ENCODE measurements at regions not wholly inside any gene's neighbourhood (a gene's known extent, or its start where the extent isn't known, plus 50 kb on each side); places are given as distances from the start of the nearest gene placed in this dataset.
A peak's percentile ranks its signal among the peaks of the same experiment; 100 is the strongest.

GRCh38 chr1:244974106-244974505, 109.8 kb upstream of the HNRNPU start:
- Histone ChIP-seq H3K4me3 (ENCODE audit: low read length) (no peak overlapping the region), H3K36me3 (ENCODE audit: insufficient read depth, low read length) (no peaks in the 10 kb centered on the region), H3K27ac (ENCODE audit: low read depth in 1 of 2, low read length in 2 of 2) (no peak overlapping the region), H3K27me3 (ENCODE audit: control insufficient read depth in 1 of 2, insufficient read depth in 2 of 2, low read length in 2 of 2) (no peaks in the 10 kb centered on the region), H3K9me3 (ENCODE audit: control insufficient read depth in 1 of 2, insufficient read depth in 1 of 2, low read length in 2 of 2) (no peaks in the 10 kb centered on the region), H3K4me1 (ENCODE audit: insufficient read depth, low read length) (peaks cover 6% of the 10 kb centered on the region)
- H3K4me1 Mint-ChIP-seq (ENCODE audit: low read depth): peaks cover 17% of the 10 kb centered on the region
- H3K4me3 Mint-ChIP-seq: peak overlapping the region; percentile 25
- H3K27me3 Mint-ChIP-seq: no peaks in the 10 kb centered on the region
- no peak for DNase-seq
- POLR2A ChIA-PET: interaction anchor here (7.6 to 8.5 kb wide), 2 partner anchors 113 to 138 kb away, joined by 274 to 354 read pairs; partner anchors contain the start of genes COX20 and HNRNPU
- TF ChIP-seq CTCF (IDR thresholded peaks at IDR 0.05): no peak
- H3K9me3 Mint-ChIP-seq: no peaks in the 10 kb centered on the region
- ATAC-seq (ENCODE audit: poor library complexity): no peak
- intact Hi-C loops (cut with DNase I, micrococcal nuclease): loop anchor here (5.0 to 10.0 kb wide), 4 partner anchors 68 to 679 kb away; partner anchors contain the start of genes ADSS2 (in 1 of the 2) and DESI2 (in 1 of the 2)
- H3K27ac Mint-ChIP-seq: no peak overlapping the region
- CTCF ChIA-PET: interaction anchor here (1.7 kb wide), 1 partner anchor 173 kb away, joined by 4 read pairs; no protein-coding TSS in a partner anchor
- peaks cover 18% of the 10 kb centered on the region for H3K36me3 Mint-ChIP-seq (ENCODE audit: low read depth)

GRCh38 chr1:244971552-244972216, 107.3 kb upstream of the HNRNPU start:
- H3K9me3 ChIP-seq (ENCODE audit: control insufficient read depth in 1 of 2, insufficient read depth in 1 of 2, low read length in 2 of 2): no peaks in the 10 kb centered on the region
- peaks cover 18% of the 10 kb centered on the region for H3K36me3 Mint-ChIP-seq (ENCODE audit: low read depth)
- no peaks in the 10 kb centered on the region for H3K27me3 ChIP-seq (ENCODE audit: control insufficient read depth in 1 of 2, insufficient read depth in 2 of 2, low read length in 2 of 2)
- CTCF ChIA-PET: interaction anchor here (1.0 to 1.9 kb wide), 5 partner anchors 71 to 170 kb away, joined by 5 to 13 read pairs (median 8); partner anchors contain the start of gene COX20
- H3K4me3 ChIP-seq (ENCODE audit: low read length): peak overlapping the region; percentile 86
- no peaks in the 10 kb centered on the region for H3K27me3 Mint-ChIP-seq
- H3K4me1 Mint-ChIP-seq (ENCODE audit: low read depth): peaks cover 30% of the 10 kb centered on the region
- no peak for TF ChIP-seq CTCF (IDR thresholded peaks at IDR 0.05)
- H3K9me3 Mint-ChIP-seq: no peaks in the 10 kb centered on the region
- peak in 1 of 14 experiments; percentile 22 for DNase-seq
- H3K4me1 ChIP-seq (ENCODE audit: insufficient read depth, low read length): peaks cover 6% of the 10 kb centered on the region
- H3K27ac ChIP-seq (ENCODE audit: low read depth in 1 of 2, low read length in 2 of 2): peak overlapping the region; percentile 99 to 100
- no peaks in the 10 kb centered on the region for H3K36me3 ChIP-seq (ENCODE audit: insufficient read depth, low read length)
- H3K27ac Mint-ChIP-seq: peak overlapping the region; percentile 100
- POLR2A ChIA-PET: interaction anchor here (0.6 to 8.5 kb wide), 17 partner anchors 12 to 1717 kb away, joined by 3 to 354 read pairs (median 4); partner anchors contain the start of genes ADSS2, CATSPERE, CEP170 and COX20
- intact Hi-C loops (cut with DNase I, micrococcal nuclease): loop anchor here (1.0 to 10.0 kb wide), 7 partner anchors 71 to 677 kb away; partner anchors contain the start of genes DESI2 (in 2 of the 2) and ADSS2 (in 1 of the 2)
- peak overlapping the region; percentile 91 for H3K4me3 Mint-ChIP-seq
- no peak for ATAC-seq (ENCODE audit: poor library complexity)

GRCh38 chr1:244970744-244971551, 106.6 kb upstream of the HNRNPU start:
- Histone ChIP-seq H3K9me3 (ENCODE audit: control insufficient read depth in 1 of 2, insufficient read depth in 1 of 2, low read length in 2 of 2) (no peaks in the 10 kb centered on the region), H3K4me3 (ENCODE audit: low read length) (peak overlapping the region; percentile 86), H3K4me1 (ENCODE audit: insufficient read depth, low read length) (peaks cover 6% of the 10 kb centered on the region), H3K36me3 (ENCODE audit: insufficient read depth, low read length) (no peaks in the 10 kb centered on the region), H3K27ac (ENCODE audit: low read depth in 1 of 2, low read length in 2 of 2) (peak overlapping the region; percentile 99 to 100), H3K27me3 (ENCODE audit: control insufficient read depth in 1 of 2, insufficient read depth in 2 of 2, low read length in 2 of 2) (no peaks in the 10 kb centered on the region)
- peaks cover 18% of the 10 kb centered on the region for H3K36me3 Mint-ChIP-seq (ENCODE audit: low read depth)
- no peaks in the 10 kb centered on the region for H3K27me3 Mint-ChIP-seq
- intact Hi-C loops (cut with DNase I, micrococcal nuclease): loop anchor here (1.0 to 10.0 kb wide), 9 partner anchors 71 to 676 kb away; partner anchors contain the start of genes DESI2 (in 2 of the 2), ADSS2 (in 1 of the 2) and COX20 (in 1 of the 2)
- H3K9me3 Mint-ChIP-seq: no peaks in the 10 kb centered on the region
- ChIA-PET POLR2A (interaction anchor here (0.6 to 8.5 kb wide), 18 partner anchors 12 to 1716 kb away, joined by 3 to 354 read pairs (median 4); partner anchors contain the start of genes ADSS2, CATSPERE, CEP170 and COX20), CTCF (interaction anchor here (0.8 to 1.9 kb wide), 6 partner anchors 72 to 169 kb away, joined by 3 to 13 read pairs (median 7); partner anchors contain the start of gene COX20)
- peaks cover 30% of the 10 kb centered on the region for H3K4me1 Mint-ChIP-seq (ENCODE audit: low read depth)
- H3K4me3 Mint-ChIP-seq: peak overlapping the region; percentile 91
- peak; percentile 75 for ATAC-seq (ENCODE audit: poor library complexity)
- H3K27ac Mint-ChIP-seq: peak overlapping the region; percentile 100
- TF ChIP-seq CTCF (IDR thresholded peaks at IDR 0.05): peak; percentile 52
- DNase-seq: peak; percentile 91 to 97 (median 93)
